ENCODE measurements at regions not wholly inside any gene's neighbourhood (a gene's known extent, or its start where the extent isn't known, plus 50 kb on each side); places are given as distances from the start of the nearest gene placed in this dataset.

GRCh38 chr4:114180481-114180880, 201.0 kb upstream of the ARSJ start:
- TF ChIP-seq POLR2AphosphoS5 (IDR thresholded peaks at IDR 0.05; ENCODE audit: low read depth, low read length) (no peak), POLR2A (IDR thresholded peaks at IDR 0.05; ENCODE audit: low read depth, low read length) (no peak)
